A549 (cell line): ENCODE measurements at regions not wholly inside any gene's neighbourhood (a gene's known extent, or its start where the extent isn't known, plus 50 kb on each side); places are given as distances from the start of the nearest gene placed in this dataset.

Experiments used
- ATAC-seq, 2 experiments: fragments of 200-7000 bp in 1 of 2; fragments of >200 bp in 1 of 2; cut with Nextera tagmentation in 1 of 2; cut with Tn5 transposase in 1 of 2; 3 replicates each; pipeline versions ENCODE4 v1.8.0 to v1.9.1; 2018 to 2020; ENCODE audit warnings: mild to moderate bottlenecking in 1 of 2, moderate library complexity in 1 of 2
- CTCF ChIA-PET: fragments of 300-600 bp; sonication (Branson Sonifier 250); formaldehyde crosslinking; extraction: SDS; loops from one replicate; lab custom pipeline; 2021; ENCODE audit warnings: antibody characterized with exemption, inconsistent platforms; lab: Yijun Ruan, JAX
- POLR2A ChIA-PET: fragments of 350-600 bp; formaldehyde crosslinking; extraction: SDS; loops from one replicate; lab custom pipeline; 2021; ENCODE audit warnings: antibody characterized with exemption, inconsistent platforms; lab: Yijun Ruan, JAX
- DNase-seq, 2 experiments: peaks; one replicate each; pipeline versions ENCODE4 v3.0.0 to v3.0.0-alpha.2; 2011 to 2016; ENCODE audit warnings: low read depth in 1 of 2, low spot score in 1 of 2
- FAIRE-seq: peaks from 2 replicates; lab custom pipeline; 2011; peaks lifted over from hg19 to GRCh38; lab: Jason Lieb, UNC
- H3K27ac ChIP-seq, 2 experiments: fragments of >200 bp; sonication (Bioruptor Twin); formaldehyde crosslinking; 3 replicates each; pipeline ENCODE4 v1.5.1; 2016 to 2017
- H3K4me1 ChIP-seq: fragments of >200 bp; sonication (Bioruptor Twin); formaldehyde crosslinking; 3 replicates; pipeline ENCODE4 v1.6.1; 2016
- H3K4me2 ChIP-seq: fragments of >200 bp; sonication (Bioruptor Twin); formaldehyde crosslinking; 3 replicates; pipeline ENCODE4 v1.6.1; 2016
- H3K4me3 ChIP-seq: fragments of >200 bp; sonication (Bioruptor Twin); formaldehyde crosslinking; 3 replicates; pipeline ENCODE4 v1.5.1; 2016
- H3K9me3 ChIP-seq: fragments of >200 bp; sonication (Bioruptor Twin); formaldehyde crosslinking; 3 replicates; pipeline ENCODE4 v1.6.1; 2016
- BHLHE40 ChIP-seq: IDR thresholded peaks from 2 replicates; pipeline ENCODE4 v1.6.1; 2012; ENCODE audit warnings: low read depth, low read length, inconsistent platforms
- CBX2 ChIP-seq: fragments of 200-600 bp; sonication (generic); IDR thresholded peaks from 2 replicates; pipeline ENCODE4 v1.6.1; 2016; ENCODE audit warnings: low read depth, mild to moderate bottlenecking, borderline replicate concordance
- FOSB ChIP-seq: fragments of 250-450 bp; sonication (Bioruptor Pico); IDR thresholded peaks from 2 replicates; pipeline ENCODE4 v1.5.0; 2020; ENCODE audit warnings: mild to moderate bottlenecking, moderate library complexity
- HEYL ChIP-seq: fragments of 250-450 bp; sonication (Bioruptor Pico); IDR thresholded peaks from 2 replicates; pipeline ENCODE4 v1.8.0; 2021; ENCODE audit warnings: mild to moderate bottlenecking, moderate library complexity
- JUNB ChIP-seq: fragments of >200 bp; sonication (Bioruptor Twin); formaldehyde crosslinking; IDR thresholded peaks from 2 replicates; pipeline ENCODE4 v1.6.1; 2016
- KDM5A ChIP-seq: fragments of 200-600 bp; sonication (generic); IDR thresholded peaks from 2 replicates; pipeline ENCODE4 v1.6.1; 2016; ENCODE audit warnings: antibody characterized with exemption, mild to moderate bottlenecking
- NFE2L2 ChIP-seq: fragments of 150-350 bp; conservative IDR thresholded peaks from 2 replicates; pipeline ENCODE4 v1.6.1; 2014; ENCODE audit warnings: low read length
- PHF8 ChIP-seq: fragments of 200-600 bp; sonication (generic); IDR thresholded peaks from 2 replicates; pipeline ENCODE4 v1.6.1; 2016; ENCODE audit warnings: low read depth, mild to moderate bottlenecking, antibody characterized with exemption, moderate library complexity, borderline replicate concordance
- RARB ChIP-seq: fragments of 250-450 bp; sonication (Bioruptor Pico); IDR thresholded peaks from 2 replicates; pipeline ENCODE4 v1.8.0; 2021; ENCODE audit warnings: mild to moderate bottlenecking, moderate library complexity
- RCOR1 ChIP-seq: fragments of 150-350 bp; IDR thresholded peaks from 2 replicates; pipeline ENCODE4 v1.6.1; 2014; ENCODE audit warnings: antibody characterized with exemption, low read length, low read depth
- WGBS: methylation state at CpG from one replicate; pipeline ENCODE4 v1.1.6; 2017; ENCODE audit errors: missing lambda C conversion rate; 5-methylcytosine and 5-hydroxymethylcytosine counted together
- TF ChIP-seq, protein P1 (sequence below): IDR thresholded peaks from 2 replicates; pipeline ENCODE4 v1.6.1; 2012; ENCODE audit warnings: low read depth, borderline replicate concordance
- TF ChIP-seq, protein P2 (sequence below): fragments of 150-350 bp; IDR thresholded peaks from 2 replicates; pipeline ENCODE4 v1.6.1; 2014; ENCODE audit warnings: low read depth, mild to moderate bottlenecking, low read length
- TF ChIP-seq, protein P3 (sequence below): fragments of 250-450 bp; sonication (Bioruptor Pico); IDR thresholded peaks from 2 replicates; pipeline ENCODE4 v1.5.0; 2020; ENCODE audit warnings: low read depth, mild to moderate bottlenecking, moderate library complexity
- TF ChIP-seq, protein P4 (sequence below): IDR thresholded peaks from 2 replicates; pipeline ENCODE4 v1.6.1; 2012
- TF ChIP-seq, protein P5 (sequence below): IDR thresholded peaks from 2 replicates; pipeline ENCODE4 v1.6.1; 2012
- TF ChIP-seq, protein P6 (sequence below): fragments of >200 bp; sonication (Bioruptor Twin); formaldehyde crosslinking; IDR thresholded peaks from 3 replicates; pipeline ENCODE4 v1.6.1; 2016
- TF ChIP-seq, protein P7 (sequence below): fragments of 450-650 bp; IDR thresholded peaks from 2 replicates; pipeline ENCODE4 v1.6.1; 2014; ENCODE audit warnings: antibody characterized with exemption

DNA sequence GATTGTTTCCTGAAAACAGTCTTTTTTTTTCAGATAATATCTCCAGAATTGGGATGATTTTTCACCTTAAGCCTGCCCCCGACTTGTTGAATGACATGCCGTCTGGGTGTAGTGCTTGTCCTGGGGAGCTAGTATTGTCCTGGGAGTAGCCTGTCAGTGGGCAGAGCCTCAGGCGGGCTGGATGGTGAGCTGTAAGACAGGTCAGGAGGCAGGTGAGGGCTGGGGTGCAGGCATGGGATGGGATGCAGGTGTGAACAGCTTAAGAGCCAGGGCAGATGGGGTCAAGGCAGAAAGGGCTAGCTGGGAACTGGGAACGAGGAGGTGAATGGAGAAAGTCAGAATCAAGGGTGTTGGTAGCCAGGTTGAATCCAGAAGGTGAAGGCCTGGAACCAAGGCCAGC, 200.2 kb downstream of the CSNK2A3 start:
- Histone ChIP-seq H3K4me3 (no peak overlapping the region), H3K4me1 (no peaks in the 10 kb centered on the region), H3K27ac (no peak overlapping the region), H3K4me2 (no peak overlapping the region), H3K9me3 (no peaks in the 10 kb centered on the region)
- TF ChIP-seq, protein P1, sequence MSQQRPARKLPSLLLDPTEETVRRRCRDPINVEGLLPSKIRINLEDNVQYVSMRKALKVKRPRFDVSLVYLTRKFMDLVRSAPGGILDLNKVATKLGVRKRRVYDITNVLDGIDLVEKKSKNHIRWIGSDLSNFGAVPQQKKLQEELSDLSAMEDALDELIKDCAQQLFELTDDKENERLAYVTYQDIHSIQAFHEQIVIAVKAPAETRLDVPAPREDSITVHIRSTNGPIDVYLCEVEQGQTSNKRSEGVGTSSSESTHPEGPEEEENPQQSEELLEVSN: no peak
- ATAC-seq (no peak), DNase-seq (no peak), FAIRE-seq (no peak)
- ChIA-PET CTCF (no interaction called here), POLR2A (no interaction called here)
- 50% methylated on average over 4 of the region's 4 CpGs for WGBS

DNA sequence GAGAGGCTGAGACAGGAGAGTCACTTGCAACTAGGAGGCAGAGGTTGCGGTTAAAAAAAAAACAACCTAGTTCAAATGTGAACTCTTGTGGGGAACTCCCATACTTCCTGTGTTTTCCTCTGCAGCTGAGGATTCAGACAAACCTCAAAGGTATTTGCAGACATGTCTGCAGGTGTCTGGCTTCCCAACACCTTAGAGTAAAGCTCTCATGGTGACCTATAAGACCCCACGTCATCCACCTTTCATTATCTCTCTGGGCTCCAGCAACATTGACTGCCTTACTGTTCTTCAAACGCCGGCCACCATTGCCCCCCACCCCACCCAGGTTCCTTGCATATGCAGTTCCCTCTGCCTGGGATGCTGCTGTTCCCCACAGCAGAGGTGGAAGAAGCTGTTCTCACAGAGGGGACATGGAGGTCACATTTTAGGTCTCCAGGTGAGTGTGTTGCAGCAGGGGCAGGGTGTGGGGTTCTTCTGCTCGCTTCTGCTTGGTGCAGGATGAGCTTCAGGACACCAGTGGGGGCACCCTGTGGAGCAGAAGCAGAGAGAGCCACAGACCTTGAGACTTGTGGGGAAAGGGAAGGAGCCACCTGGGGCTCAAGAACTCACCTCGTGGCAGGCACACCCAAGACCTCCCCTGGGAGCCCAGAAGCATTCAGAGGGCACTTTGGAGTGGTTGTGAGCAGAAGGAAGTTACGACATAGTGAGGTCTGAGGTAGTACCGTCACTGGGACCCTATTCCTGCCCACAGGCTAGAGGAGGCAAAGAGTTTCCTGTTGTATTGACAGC, 203.2 kb downstream of the CSNK2A3 start:
- H3K4me3 ChIP-seq: no peak overlapping the region
- POLR2A ChIA-PET: no interaction called here
- H3K4me1 ChIP-seq: no peaks in the 10 kb centered on the region
- CTCF ChIA-PET: interaction anchor here (1.7 to 2.0 kb wide), 3 partner anchors 12 to 25 kb away, joined by 3 to 4 read pairs (median 4); no protein-coding TSS in a partner anchor
- no peak for DNase-seq
- 36% methylated on average over 8 of the region's 8 CpGs for WGBS
- H3K9me3 ChIP-seq: no peaks in the 10 kb centered on the region
- FAIRE-seq: no peak
- no peak for ATAC-seq
- TF ChIP-seq, protein P1: no peak
- TF ChIP-seq HEYL: no peak
- TF ChIP-seq RCOR1: no peak
- no peak for TF ChIP-seq RARB
- TF ChIP-seq, protein P2, sequence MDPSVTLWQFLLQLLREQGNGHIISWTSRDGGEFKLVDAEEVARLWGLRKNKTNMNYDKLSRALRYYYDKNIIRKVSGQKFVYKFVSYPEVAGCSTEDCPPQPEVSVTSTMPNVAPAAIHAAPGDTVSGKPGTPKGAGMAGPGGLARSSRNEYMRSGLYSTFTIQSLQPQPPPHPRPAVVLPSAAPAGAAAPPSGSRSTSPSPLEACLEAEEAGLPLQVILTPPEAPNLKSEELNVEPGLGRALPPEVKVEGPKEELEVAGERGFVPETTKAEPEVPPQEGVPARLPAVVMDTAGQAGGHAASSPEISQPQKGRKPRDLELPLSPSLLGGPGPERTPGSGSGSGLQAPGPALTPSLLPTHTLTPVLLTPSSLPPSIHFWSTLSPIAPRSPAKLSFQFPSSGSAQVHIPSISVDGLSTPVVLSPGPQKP: no peak
- TF ChIP-seq, protein P3, sequence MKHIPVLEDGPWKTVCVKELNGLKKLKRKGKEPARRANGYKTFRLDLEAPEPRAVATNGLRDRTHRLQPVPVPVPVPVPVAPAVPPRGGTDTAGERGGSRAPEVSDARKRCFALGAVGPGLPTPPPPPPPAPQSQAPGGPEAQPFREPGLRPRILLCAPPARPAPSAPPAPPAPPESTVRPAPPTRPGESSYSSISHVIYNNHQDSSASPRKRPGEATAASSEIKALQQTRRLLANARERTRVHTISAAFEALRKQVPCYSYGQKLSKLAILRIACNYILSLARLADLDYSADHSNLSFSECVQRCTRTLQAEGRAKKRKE (CRISPR knock-in tag): no peak
- TF ChIP-seq, protein P4, sequence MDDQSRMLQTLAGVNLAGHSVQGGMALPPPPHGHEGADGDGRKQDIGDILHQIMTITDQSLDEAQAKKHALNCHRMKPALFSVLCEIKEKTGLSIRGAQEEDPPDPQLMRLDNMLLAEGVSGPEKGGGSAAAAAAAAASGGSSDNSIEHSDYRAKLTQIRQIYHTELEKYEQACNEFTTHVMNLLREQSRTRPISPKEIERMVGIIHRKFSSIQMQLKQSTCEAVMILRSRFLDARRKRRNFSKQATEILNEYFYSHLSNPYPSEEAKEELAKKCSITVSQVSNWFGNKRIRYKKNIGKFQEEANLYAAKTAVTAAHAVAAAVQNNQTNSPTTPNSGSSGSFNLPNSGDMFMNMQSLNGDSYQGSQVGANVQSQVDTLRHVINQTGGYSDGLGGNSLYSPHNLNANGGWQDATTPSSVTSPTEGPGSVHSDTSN: no peak
- no peak for TF ChIP-seq FOSB (CRISPR knock-in tag)
- no peak for TF ChIP-seq KDM5A
- TF ChIP-seq PHF8: no peak
- TF ChIP-seq JUNB: no peak
- no peak for TF ChIP-seq NFE2L2
- no peak overlapping the region for H3K27ac ChIP-seq
- H3K4me2 ChIP-seq: no peak overlapping the region

DNA sequence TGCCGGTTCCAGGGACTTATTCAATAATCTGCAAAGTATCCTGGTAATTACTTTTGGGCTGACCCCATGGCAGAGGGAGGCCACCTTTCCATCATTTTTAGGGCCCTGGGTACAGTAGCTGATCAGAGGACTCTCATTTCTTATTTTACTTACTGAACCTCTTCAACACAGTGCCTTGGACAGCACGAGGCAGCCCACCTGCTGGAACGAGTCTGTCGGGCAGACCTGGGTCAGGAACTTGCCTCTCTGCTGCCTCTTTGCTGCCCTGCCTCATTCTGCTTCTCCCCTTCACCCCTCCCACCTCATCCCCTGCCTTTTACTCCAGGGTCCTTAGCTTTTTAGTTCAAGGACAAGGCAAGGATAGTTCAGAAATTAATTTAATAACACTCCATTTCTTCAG, 204.5 kb downstream of the CSNK2A3 start:
- Histone ChIP-seq H3K4me1 (no peaks in the 10 kb centered on the region), H3K4me2 (no peak overlapping the region), H3K9me3 (no peaks in the 10 kb centered on the region), H3K27ac (no peak overlapping the region), H3K4me3 (no peak overlapping the region)
- POLR2A ChIA-PET: no interaction called here
- TF ChIP-seq FOSB (CRISPR knock-in tag) (no peak), JUNB (no peak), CBX2 (no peak), BHLHE40 (no peak)
- TF ChIP-seq, protein P5, sequence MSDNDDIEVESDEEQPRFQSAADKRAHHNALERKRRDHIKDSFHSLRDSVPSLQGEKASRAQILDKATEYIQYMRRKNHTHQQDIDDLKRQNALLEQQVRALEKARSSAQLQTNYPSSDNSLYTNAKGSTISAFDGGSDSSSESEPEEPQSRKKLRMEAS: no peak
- TF ChIP-seq, protein P6, sequence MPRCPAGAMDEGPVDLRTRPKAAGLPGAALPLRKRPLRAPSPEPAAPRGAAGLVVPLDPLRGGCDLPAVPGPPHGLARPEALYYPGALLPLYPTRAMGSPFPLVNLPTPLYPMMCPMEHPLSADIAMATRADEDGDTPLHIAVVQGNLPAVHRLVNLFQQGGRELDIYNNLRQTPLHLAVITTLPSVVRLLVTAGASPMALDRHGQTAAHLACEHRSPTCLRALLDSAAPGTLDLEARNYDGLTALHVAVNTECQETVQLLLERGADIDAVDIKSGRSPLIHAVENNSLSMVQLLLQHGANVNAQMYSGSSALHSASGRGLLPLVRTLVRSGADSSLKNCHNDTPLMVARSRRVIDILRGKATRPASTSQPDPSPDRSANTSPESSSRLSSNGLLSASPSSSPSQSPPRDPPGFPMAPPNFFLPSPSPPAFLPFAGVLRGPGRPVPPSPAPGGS: no peak
- TF ChIP-seq, protein P7, sequence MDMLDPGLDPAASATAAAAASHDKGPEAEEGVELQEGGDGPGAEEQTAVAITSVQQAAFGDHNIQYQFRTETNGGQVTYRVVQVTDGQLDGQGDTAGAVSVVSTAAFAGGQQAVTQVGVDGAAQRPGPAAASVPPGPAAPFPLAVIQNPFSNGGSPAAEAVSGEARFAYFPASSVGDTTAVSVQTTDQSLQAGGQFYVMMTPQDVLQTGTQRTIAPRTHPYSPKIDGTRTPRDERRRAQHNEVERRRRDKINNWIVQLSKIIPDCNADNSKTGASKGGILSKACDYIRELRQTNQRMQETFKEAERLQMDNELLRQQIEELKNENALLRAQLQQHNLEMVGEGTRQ: no peak
- FAIRE-seq (no peak), ATAC-seq (no peak), DNase-seq (no peak)
- CTCF ChIA-PET: interaction anchor here (0.6 to 2.0 kb wide), 7 partner anchors 9 to 1336 kb away, joined by 3 to 6 read pairs (median 4); no protein-coding TSS in a partner anchor
- 65% methylated on average over 4 of the region's 4 CpGs for WGBS
